ENCODE measurements at regions not wholly inside any gene's neighbourhood (a gene's known extent, or its start where the extent isn't known, plus 50 kb on each side); places are given as distances from the start of the nearest gene placed in this dataset.
A peak's percentile ranks its signal among the peaks of the same experiment; 100 is the strongest.

DNA sequence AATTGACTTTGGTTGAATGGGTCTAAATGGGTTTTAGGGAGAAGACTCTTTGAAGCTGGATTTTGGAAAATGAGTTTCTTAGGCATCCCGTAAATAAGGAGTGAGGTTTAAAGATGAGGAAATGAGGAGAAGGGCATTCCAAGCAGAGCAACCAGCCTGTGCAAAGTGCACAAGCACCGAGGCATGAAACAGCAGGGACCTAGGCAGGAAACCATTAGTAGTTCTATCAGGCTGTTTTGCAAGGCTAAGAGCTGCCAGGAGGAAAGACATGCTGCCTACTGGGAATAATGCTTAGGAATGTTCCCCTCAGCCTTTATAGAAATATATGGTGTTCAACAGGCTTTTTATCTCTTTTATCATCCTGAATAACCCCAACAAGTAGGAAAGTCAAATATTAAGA is 153.1 kb upstream of the FGGY start:
- no peak overlapping the region for H3K4me3 ChIP-seq (ENCODE audit: low read depth, poor library complexity, severe bottlenecking)
- TF ChIP-seq, protein P1, sequence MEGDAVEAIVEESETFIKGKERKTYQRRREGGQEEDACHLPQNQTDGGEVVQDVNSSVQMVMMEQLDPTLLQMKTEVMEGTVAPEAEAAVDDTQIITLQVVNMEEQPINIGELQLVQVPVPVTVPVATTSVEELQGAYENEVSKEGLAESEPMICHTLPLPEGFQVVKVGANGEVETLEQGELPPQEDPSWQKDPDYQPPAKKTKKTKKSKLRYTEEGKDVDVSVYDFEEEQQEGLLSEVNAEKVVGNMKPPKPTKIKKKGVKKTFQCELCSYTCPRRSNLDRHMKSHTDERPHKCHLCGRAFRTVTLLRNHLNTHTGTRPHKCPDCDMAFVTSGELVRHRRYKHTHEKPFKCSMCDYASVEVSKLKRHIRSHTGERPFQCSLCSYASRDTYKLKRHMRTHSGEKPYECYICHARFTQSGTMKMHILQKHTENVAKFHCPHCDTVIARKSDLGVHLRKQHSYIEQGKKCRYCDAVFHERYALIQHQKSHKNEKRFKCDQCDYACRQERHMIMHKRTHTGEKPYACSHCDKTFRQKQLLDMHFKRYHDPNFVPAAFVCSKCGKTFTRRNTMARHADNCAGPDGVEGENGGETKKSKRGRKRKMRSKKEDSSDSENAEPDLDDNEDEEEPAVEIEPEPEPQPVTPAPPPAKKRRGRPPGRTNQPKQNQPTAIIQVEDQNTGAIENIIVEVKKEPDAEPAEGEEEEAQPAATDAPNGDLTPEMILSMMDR (IDR thresholded peaks at IDR 0.05) = no peak
- no peak for TF ChIP-seq POLR2A (IDR thresholded peaks at IDR 0.05)
- WGBS, 2 donors = 62 to 63% methylated on average over 2 of the region's 2 CpGs
- intact Hi-C loops (cut with DNase I; ENCODE audit: low total_unique reads) = no loop called here
- no peak for DNase-seq (ENCODE audit: low spot score in 2 of 2)

DNA sequence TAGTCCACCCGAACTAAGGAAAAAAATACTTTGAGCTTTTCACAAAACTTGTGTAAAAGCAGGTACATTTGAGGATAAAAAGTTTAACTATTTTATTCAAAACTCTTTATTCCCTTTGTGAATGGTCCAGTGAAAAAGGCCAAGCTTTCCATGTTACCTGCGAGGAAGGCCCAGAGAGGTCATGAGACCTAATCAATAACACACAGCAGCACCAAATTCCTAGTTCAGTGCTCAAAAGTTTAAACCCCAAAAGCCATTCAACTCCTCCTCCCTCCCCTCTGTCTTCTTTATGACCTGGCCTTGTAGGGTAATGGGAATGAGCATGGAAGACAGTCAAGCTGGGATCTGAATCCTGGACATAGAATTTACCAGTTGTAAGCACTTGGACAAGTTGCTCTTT is 151.9 kb upstream of the FGGY start:
- intact Hi-C loops (cut with DNase I; ENCODE audit: low total_unique reads) = no loop called here
- WGBS, 2 donors = 94 to 96% methylated on average over 2 of the region's 2 CpGs
- TF ChIP-seq, protein P1 (IDR thresholded peaks at IDR 0.05) = no peak
- no peak for TF ChIP-seq POLR2A (IDR thresholded peaks at IDR 0.05)

DNA sequence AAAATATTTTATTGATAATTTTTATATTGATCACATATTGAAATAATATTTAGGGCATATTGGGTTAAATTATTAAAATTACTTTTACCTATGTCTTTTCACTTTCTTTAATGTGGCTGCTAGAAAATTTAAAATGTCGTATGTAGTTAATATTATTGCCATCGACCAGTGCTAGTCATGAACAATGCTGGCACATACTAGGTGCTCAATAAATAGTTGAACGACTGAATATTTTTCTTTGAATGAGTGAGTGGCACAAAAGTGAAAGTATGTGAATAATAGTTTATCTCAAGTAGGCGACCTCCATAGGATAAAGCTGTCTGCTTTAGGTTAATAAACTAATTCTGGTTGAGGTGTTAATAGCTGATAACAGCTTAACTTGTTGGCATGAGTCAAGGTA is 150.8 kb upstream of the FGGY start:
- TF ChIP-seq, protein P1 (IDR thresholded peaks at IDR 0.05) = no peak
- no peak for TF ChIP-seq POLR2A (IDR thresholded peaks at IDR 0.05)
- 82 to 83% methylated on average over 4 of the region's 4 CpGs for WGBS, 2 donors
- intact Hi-C loops (cut with DNase I; ENCODE audit: low total_unique reads) = no loop called here
- H3K4me3 ChIP-seq (ENCODE audit: low read depth, poor library complexity, severe bottlenecking) = no peak overlapping the region
- DNase-seq (ENCODE audit: low spot score in 2 of 2) = no peak

More for the DNA sequence above, 151.9 kb upstream of the FGGY start:
- no peak overlapping the region for H3K4me3 ChIP-seq (ENCODE audit: low read depth, poor library complexity, severe bottlenecking)
- DNase-seq (ENCODE audit: low spot score in 2 of 2) = no peak

DNA sequence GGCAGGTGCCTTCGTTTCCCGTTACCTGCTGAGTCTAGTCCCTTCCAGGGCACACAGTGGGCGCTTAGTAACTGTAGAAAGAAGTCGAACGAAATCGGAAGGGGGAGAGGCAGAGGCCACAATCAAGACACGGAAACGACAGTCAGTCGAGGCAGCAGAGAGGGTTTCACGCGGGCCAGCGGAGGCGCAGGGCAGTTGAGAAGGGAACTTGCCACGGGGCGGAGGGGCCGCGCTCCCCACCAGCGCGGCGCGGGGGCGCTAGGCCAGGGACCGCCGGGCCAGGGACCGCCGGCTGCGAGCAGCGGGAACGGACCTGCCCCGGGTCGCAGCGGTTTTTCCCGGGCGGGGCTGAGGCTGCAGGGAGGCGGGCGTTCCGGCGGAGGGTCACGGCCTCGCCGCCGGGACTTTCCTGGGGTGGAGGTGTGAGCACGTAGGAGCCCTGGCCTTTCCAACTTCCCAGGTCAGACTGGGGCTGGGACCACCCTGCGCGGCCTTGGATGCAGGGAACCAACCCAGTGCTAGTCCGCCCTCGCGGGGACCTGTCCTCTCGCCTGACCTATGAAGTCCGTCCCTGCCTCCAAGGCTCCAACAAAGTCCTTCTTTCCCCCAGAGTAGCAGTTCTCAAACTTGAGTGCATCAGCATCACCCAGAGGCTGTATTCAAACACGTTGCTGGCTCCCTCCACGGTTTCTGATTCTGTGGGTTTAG is 150.1 kb upstream of the FGGY start:
- intact Hi-C loops (cut with DNase I; ENCODE audit: low total_unique reads) = no loop called here
- peak overlapping the region; percentile 18 for H3K4me3 ChIP-seq (ENCODE audit: low read depth, poor library complexity, severe bottlenecking)
- peak in 1 of 2 donors; percentile 86 for DNase-seq (ENCODE audit: low spot score in 2 of 2)
- TF ChIP-seq, protein P1 (IDR thresholded peaks at IDR 0.05) = no peak
- no peak for TF ChIP-seq POLR2A (IDR thresholded peaks at IDR 0.05)
- 3 to 6% methylated on average over 33 to 49 of the region's 52 CpGs for WGBS, 2 donors

DNA sequence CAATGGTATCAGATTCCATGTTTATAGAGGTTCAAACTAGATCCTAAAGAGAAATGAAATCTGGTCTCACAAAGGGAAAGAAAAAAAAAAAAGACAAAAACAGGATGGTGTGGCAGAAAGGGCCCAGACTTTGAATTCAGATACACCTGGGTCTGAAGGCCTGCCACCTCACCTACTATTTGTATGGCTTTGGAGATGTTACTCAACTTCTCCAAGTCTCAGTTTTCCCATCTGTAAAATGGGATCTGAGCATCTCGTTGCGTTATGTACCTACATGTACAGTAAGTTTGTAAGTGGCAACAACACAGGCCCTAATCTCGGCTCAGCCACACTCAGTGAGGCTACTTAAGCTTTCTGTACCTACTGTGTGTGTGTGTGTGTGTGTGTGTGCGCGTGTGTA is 147.5 kb upstream of the FGGY start:
- TF ChIP-seq POLR2A (IDR thresholded peaks at IDR 0.05) = no peak
- TF ChIP-seq, protein P1 (IDR thresholded peaks at IDR 0.05) = no peak
- no peak overlapping the region for H3K4me3 ChIP-seq (ENCODE audit: low read depth, poor library complexity, severe bottlenecking)
- DNase-seq (ENCODE audit: low spot score in 2 of 2) = no peak
- intact Hi-C loops (cut with DNase I; ENCODE audit: low total_unique reads) = no loop called here
- WGBS, 2 donors = 96 to 97% methylated on average over 5 of the region's 5 CpGs

Measured in lower leg skin (tissue), 4 donors.